Body of pancreas (tissue), 4 donors: ENCODE measurements at regions not wholly inside any gene's neighbourhood (a gene's known extent, or its start where the extent isn't known, plus 50 kb on each side); places are given as distances from the start of the nearest gene placed in this dataset.

Experiments used
- CTCF ChIP-seq, 7 experiments: fragments of 450-650 bp in 4 of 7; fragments of 200-600 bp in 3 of 7; sonication (generic) in 3 of 7; IDR thresholded peaks; one replicate each; pipeline ENCODE4 v1.5.1; 2016 to 2019; ENCODE audit warnings: antibody characterized with exemption in 7 of 7
- POLR2A ChIP-seq, 3 donors: fragments of 450-650 bp; IDR thresholded peaks; one replicate each; pipeline ENCODE4 v1.6.1; 2016; ENCODE audit warnings: antibody characterized with exemption in 3 of 3, mild to moderate bottlenecking in 2 of 3

- TF ChIP-seq CTCF (IDR thresholded peaks at IDR 0.05), result no peak
- TF ChIP-seq POLR2A (IDR thresholded peaks at IDR 0.05), result no peak
Measured at GRCh38 chr11:111194860-111195568, 50.5 kb upstream of the POU2AF2 start.
